GM21576 (cell line): ENCODE measurements at regions not wholly inside any gene's neighbourhood (a gene's known extent, or its start where the extent isn't known, plus 50 kb on each side); places are given as distances from the start of the nearest gene placed in this dataset.

Experiments
- ATAC-seq: cut with Tn5 transposase; IDR thresholded peaks from one replicate; pipeline ENCODE4 v1.9.1; 2021; ENCODE audit warnings: mild to moderate bottlenecking, moderate library complexity; ENCODE audit not compliant: unreplicated experiment

DNA sequence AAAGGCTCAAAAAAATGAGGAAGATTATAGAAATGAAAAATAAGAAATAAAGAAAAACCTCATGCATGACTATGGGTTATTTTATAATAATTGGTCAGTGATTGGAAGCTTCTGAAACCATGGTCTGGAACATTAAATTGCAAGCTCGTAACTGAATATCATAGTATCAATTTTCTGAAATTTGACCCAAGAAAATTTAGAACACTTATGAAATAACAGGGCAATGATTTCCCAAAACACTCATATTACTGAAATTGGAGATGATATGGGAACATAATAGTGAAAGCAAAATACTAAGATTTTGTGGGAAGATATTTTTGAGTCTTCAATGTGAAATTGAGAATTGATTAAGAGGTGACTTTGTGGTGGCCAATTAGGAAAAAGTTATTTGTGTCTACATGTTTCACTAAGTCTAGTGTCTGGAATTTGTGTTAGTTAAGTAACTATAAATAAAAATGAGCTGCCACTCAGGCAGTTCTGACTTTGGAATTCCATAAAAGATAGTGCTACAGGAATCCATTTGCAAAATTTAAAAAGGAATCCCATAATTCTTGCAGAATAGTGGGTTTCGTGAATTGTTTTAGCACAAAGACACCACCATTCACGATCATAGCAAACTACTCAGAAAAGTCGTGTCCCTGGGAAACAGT, 603.0 kb downstream of the LMO7 start:
- ATAC-seq: no peak

- no peak for ATAC-seq
Observed at GRCh38 chr13:76231522-76232167, 595.5 kb downstream of the LMO7 start.

DNA sequence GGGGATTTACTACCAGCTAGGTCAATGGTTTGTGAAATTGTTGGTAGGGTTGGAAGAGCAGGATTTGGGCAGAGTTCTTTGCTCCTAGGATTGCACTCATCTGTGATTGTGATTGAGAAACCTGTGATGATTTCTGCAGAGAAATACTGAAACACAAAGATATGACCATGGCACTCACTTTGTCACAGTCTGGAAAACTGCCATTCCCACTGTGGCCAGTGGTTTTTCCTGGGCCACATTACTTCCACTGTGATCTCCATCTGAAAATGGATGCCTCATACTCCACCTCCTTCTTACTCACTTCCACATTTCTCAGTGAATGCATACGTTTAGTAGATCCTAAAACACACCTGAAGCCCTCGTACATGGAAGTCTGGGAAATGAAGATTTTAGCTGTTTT, 593.2 kb downstream of the LMO7 start:
- no peak for ATAC-seq

DNA sequence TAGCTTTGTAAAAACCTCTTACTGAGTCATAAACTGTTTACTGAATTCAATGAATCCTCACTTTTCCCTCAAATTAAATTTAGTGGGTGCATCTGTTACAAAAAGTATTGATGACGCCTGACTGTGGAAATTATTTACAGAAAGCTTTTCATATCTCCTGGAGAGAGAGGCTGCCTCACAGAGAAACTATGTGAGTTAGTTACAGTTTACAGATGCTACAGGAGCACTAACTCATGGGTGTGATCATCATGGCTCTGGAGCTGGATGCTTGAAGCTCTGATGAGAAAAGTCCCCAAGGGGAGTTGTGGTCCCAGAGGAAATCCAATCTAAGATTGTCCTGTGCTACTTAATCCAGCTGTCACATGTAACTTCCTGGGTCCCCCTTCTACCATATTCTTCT, 590.8 kb downstream of the LMO7 start:
- no peak for ATAC-seq

DNA sequence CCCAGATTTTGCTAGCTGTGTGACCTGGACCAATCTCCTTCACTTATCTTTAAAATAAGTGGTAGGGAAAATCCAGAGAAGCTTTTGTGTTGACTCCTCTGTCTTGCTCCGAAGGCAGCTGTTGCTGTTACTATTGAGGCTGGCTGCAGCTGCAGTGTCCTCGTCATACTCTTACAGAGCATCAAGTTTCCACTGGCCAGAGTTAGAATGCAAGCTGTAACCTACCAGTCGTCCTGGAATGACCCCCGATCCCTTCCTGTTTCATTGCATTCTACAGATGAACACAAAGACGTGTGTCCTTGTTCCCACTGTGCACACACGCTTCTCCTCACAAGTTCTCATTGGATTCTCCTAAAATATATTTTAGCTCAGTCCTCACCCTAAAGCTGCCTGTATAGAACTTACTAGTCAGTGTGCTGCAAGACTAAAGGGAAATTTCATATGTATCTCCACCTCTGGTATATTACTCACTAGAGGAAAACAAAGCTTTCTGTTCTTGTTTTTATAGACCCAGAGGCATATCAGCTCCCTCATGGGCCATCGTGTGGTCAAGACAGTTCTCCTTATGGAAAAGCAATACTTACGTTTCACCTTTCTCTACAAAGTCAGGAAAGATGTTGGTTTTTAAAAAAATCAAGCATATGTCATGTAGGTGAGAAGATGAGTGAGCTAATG, 589.8 kb downstream of the LMO7 start:
- no peak for ATAC-seq

DNA sequence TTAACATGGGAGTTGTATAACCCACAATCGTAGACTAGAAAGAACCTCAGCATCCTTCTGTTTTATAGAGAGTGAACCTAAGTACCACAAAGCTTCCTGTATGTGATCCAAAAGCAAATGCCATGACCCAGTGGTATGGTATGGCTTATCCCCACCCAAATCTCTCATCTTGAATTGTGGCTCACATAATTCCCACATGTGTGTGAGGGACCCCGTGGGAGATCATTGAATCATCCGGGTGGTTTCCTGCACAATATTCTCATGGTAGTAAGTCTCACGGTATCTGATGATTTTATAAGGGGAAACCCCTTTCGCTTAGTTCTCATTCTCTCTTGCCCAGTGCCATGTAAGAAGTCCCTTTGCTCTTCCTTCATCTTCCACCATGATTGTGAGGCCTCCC, 587.9 kb downstream of the LMO7 start:
- ATAC-seq: no peak

- no peak for ATAC-seq
Observed at GRCh38 chr13:76223565-76223964, 587.4 kb downstream of the LMO7 start.

GRCh38 chr13:76222511-76222910, 586.4 kb downstream of the LMO7 start:
- no peak for ATAC-seq

GRCh38 chr13:76216729-76217128, 580.6 kb downstream of the LMO7 start:
- ATAC-seq: no peak

DNA sequence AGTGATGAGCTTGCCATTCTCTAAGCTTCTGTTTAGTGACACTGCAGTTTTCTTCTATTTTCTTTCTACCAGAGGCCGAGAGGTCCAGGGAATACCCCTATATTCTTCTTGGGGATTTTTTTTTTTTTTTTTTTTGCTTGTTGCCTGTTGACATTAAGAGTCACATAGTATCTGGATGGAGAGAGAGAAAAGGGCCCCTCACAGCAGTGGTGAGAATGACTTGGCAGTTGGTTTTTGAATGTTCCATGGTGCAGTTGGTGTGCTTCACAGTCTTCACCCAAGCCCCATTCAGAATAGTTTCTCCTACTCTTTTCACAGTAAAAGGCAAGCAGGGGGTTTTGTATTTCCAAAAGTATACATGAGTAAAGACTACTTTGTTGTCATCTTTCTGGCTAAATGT, 577.9 kb downstream of the LMO7 start:
- ATAC-seq: no peak

DNA sequence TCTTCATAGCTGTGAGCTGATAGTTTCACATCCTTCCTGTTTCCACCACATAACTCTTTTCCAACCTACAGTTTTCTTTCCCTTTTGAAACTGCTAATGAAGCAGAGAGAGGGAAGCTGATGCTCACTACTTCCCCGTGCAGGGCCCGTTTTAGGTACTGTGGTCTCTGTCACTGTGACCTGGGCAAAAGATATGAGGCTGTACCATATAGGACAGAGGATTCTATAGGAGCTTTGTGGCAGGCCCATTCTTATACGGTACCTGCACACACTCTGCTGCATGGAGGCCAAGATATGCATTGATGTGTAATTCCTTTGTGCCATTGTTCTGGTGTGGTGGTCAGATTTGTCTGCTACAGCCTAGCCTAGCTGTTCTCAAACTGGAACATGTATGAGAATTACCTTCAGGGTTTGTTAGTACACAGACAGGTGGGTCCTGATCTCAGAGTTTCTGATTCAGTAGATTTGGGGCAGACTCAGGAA, 577.3 kb downstream of the LMO7 start:
- no peak for ATAC-seq

DNA sequence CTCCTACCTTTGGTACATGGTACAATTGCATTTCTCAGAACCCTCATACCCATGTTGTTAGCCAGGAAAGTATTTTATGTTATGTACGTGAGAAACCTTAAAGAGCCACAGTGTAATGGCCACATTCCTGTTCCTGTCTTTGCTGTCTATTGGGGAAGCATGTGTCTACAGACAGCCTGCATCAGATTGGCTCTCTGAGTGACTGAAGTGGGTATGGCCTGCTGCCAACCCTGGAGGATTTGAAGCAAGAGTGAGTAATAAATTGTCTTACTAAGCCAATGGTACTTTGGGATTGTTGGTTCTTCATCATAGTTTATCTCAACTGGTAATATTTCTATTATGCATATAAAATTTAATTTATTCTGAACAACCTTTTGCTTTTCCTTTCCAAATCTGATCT, 574.1 kb downstream of the LMO7 start:
- ATAC-seq: no peak

GRCh38 chr13:76198568-76199163, 562.5 kb downstream of the LMO7 start:
- no peak for ATAC-seq

- no peak for ATAC-seq
Observed at GRCh38 chr13:76189882-76190519, 553.9 kb downstream of the LMO7 start.

- no peak for ATAC-seq
Observed at GRCh38 chr13:76175961-76176725, 540.0 kb downstream of the LMO7 start.

DNA sequence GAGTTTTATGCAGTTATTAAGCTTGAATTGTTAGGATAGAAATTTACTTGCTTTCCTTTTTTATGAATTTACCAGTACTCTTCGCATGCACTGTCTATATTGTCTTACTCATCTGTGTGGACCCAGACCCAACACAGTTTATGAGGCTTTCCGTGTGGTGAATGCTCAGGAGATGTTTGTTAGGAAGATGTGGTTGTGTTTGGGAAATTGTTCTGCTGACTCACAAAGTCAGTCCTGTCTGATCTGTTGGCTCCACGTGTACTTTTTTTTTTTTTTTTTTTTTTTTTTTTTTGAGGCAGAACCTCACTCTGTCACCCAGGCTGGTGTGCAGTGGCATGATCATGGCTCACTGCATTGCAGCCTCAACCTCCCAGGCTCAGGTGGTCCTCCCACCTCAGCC, 532.5 kb downstream of the LMO7 start:
- no peak for ATAC-seq

DNA sequence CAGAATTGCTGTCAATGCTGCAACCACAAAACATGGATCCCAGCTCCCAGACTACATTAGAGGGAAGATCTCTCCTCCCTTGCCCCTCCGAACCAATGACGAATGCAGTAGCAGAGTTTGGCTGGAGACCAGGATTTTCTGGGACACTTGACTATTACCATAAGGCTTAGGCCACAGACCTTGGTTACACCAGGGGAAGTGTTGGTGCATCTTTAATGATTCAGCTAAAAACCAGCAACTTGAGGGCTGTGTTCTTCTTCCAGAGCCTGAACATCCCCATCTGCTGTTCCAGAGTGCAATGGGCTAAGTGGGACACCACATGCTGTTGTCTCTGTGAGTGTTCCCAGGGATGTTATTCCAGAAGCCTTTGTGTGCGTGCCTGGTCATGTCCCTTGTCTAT, 528.2 kb downstream of the LMO7 start:
- no peak for ATAC-seq

DNA sequence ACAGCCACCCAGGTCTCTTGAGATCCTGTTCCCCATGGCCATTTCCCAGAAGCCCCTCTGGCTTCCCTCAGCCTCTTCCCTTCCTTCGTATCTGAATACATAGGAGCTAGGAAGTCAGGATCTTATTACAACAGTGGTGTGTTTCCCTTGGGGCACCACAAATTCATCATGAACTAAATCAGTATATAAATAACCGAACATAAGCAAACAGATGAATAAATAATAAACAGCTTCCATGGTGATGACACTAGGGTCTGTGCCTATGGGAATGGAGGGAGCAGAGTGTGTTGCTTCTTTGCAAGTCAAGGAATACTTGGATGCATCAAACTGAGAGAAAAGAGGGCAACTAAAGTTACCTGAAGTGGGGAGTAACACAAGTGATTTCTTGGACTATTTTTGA, 527.6 kb downstream of the LMO7 start:
- ATAC-seq: no peak

- ATAC-seq: no peak
Observed at GRCh38 chr13:76160961-76161925, 525.1 kb downstream of the LMO7 start.
